Keratinocyte (primary cell): ENCODE measurements at regions not wholly inside any gene's neighbourhood (a gene's known extent, or its start where the extent isn't known, plus 50 kb on each side); places are given as distances from the start of the nearest gene placed in this dataset.

Experiments
- DNase-seq: peaks from one replicate; pipeline ENCODE4 v3.0.0-alpha.2; 2011; ENCODE audit warnings: low read depth, missing footprints, low spot score
- FAIRE-seq: peaks from 2 replicates; lab custom pipeline; 2011; peaks lifted over from hg19 to GRCh38; lab: Jason Lieb, UNC
- H2AFZ ChIP-seq: 2 replicates; pipeline ENCODE4 v1.6.0; 2012; ENCODE audit warnings: low read length, control low read depth, inconsistent platforms; ENCODE audit not compliant: control insufficient read depth
- H3K27ac ChIP-seq: 2 replicates; pipeline ENCODE4 v1.5.1; 2011; ENCODE audit warnings: low read length; ENCODE audit not compliant: control insufficient read depth, insufficient read depth
- H3K27me3 ChIP-seq: 3 replicates; pipeline ENCODE4 v1.6.0; 2011; ENCODE audit warnings: low read length; ENCODE audit not compliant: control insufficient read depth, insufficient read depth; ENCODE audit errors: extremely low read depth
- H3K36me3 ChIP-seq, 2 experiments: 2 replicates in 1 of 2; 3 replicates in 1 of 2; pipeline ENCODE4 v1.5.1; 2011; ENCODE audit warnings: low read length in 2 of 2, mild to moderate bottlenecking in 1 of 2; ENCODE audit not compliant: control insufficient read depth in 2 of 2, insufficient read depth in 2 of 2; ENCODE audit errors: extremely low read depth in 1 of 2
- H3K4me1 ChIP-seq: 3 replicates; pipeline ENCODE4 v1.5.1; 2011; ENCODE audit warnings: low read length; ENCODE audit not compliant: control insufficient read depth, insufficient read depth; ENCODE audit errors: extremely low read depth
- H3K4me2 ChIP-seq: 3 replicates; pipeline ENCODE4 v1.6.0; 2011; ENCODE audit warnings: low read depth, low read length; ENCODE audit not compliant: control insufficient read depth, insufficient read depth; ENCODE audit errors: extremely low read depth
- H3K4me3 ChIP-seq, 3 experiments: fragments of 200-600 bp in 1 of 3; sonication (generic) in 1 of 3; 2 replicates in 2 of 3; 3 replicates in 1 of 3; pipeline ENCODE4 v1.5.1; 2011 to 2016; ENCODE audit warnings: low read length in 3 of 3, mild to moderate bottlenecking in 3 of 3, control low read depth in 2 of 3, inconsistent platforms in 1 of 3, low read depth in 1 of 3, mixed read lengths in 1 of 3, mixed run types in 1 of 3, moderate library complexity in 1 of 3; ENCODE audit not compliant: control insufficient read depth in 2 of 3, insufficient read depth in 2 of 3; ENCODE audit errors: extremely low read depth in 1 of 3
- H3K79me2 ChIP-seq: 2 replicates; pipeline ENCODE4 v1.6.0; 2012; ENCODE audit warnings: low read length; ENCODE audit not compliant: control insufficient read depth, insufficient read depth
- H3K9ac ChIP-seq: 3 replicates; pipeline ENCODE4 v1.6.0; 2011; ENCODE audit warnings: low read length; ENCODE audit not compliant: control insufficient read depth, insufficient read depth; ENCODE audit errors: extremely low read depth
- H3K9me1 ChIP-seq: 3 replicates; pipeline ENCODE4 v1.6.0; 2011; ENCODE audit warnings: low read length; ENCODE audit not compliant: control insufficient read depth, insufficient read depth; ENCODE audit errors: extremely low read depth
- H3K9me3 ChIP-seq: 2 replicates; pipeline ENCODE4 v1.5.1; 2012; ENCODE audit warnings: low read depth, low read length; ENCODE audit not compliant: control insufficient read depth
- H4K20me1 ChIP-seq: 3 replicates; pipeline ENCODE4 v1.6.0; 2011; ENCODE audit warnings: low read length; ENCODE audit not compliant: control insufficient read depth, insufficient read depth; ENCODE audit errors: extremely low read depth
- CTCF ChIP-seq, 3 experiments: IDR thresholded peaks in 1 of 3; conservative IDR thresholded peaks in 1 of 3; optimal IDR thresholded peaks in 1 of 3; 2 replicates in 2 of 3; 3 replicates in 1 of 3; pipeline versions ENCODE3 to v1.5.1; 2011; ENCODE audit warnings: low read length in 3 of 3, mild to moderate bottlenecking in 3 of 3, moderate library complexity in 2 of 3, control low read depth in 1 of 3, inconsistent platforms in 1 of 3; ENCODE audit not compliant: insufficient read depth in 2 of 3; ENCODE audit errors: extremely low read depth in 1 of 3
- EZH2 ChIP-seq: IDR thresholded peaks from one replicate; pipeline ENCODE4 v1.6.1; 2012; ENCODE audit warnings: inconsistent platforms, mild to moderate bottlenecking, low read length, moderate library complexity
- dilution Hi-C: fragments of 300-500 bp; cut with MboI; formaldehyde crosslinking; loops from one replicate; pipeline ENCODE4 v1.7.0; 2020; ENCODE audit warnings: low sequenced_read_pairs; ENCODE audit not compliant: extremely low pct_ligation_motif_present

- Histone ChIP-seq H3K27ac (peak overlapping the region; percentile 48), H3K9me3 (no peaks in the 10 kb centered on the region), H3K36me3 (no peaks in the 10 kb centered on the region), H3K4me1 (peaks cover 4% of the 10 kb centered on the region), H3K79me2 (no peaks in the 10 kb centered on the region), H3K9me1 (no peaks in the 10 kb centered on the region), H4K20me1 (no peaks in the 10 kb centered on the region), H3K4me2 (peak overlapping the region; percentile 7), H3K9ac (no peak overlapping the region), H2AFZ (no peak overlapping the region), H3K4me3 (no peak overlapping the region), H3K27me3 (no peaks in the 10 kb centered on the region)
- no peak for DNase-seq
- TF ChIP-seq CTCF (optimal IDR thresholded peaks at IDR 0.05 in 1 of 3, IDR thresholded peaks at IDR 0.05 in 1 of 3, conservative IDR thresholded peaks at IDR 0.05 in 1 of 3; ENCODE audit: extremely low read depth in 1 of 3, insufficient read depth in 2 of 3, low read length in 3 of 3): no peak
- dilution Hi-C loops: no loop called here
- no peak for FAIRE-seq
Observed at GRCh38 chr3:110814170-110815007, 257.2 kb upstream of the NECTIN3 start.

GRCh38 chr3:110815008-110815583 is 256.5 kb upstream of the NECTIN3 start:
- dilution Hi-C loops: no loop called here
- H3K4me1 ChIP-seq: peaks cover 4% of the 10 kb centered on the region
- no peaks in the 10 kb centered on the region for H4K20me1 ChIP-seq
- H3K9ac ChIP-seq: no peak overlapping the region
- TF ChIP-seq EZH2: no peak
- no peak for TF ChIP-seq CTCF (optimal IDR thresholded peaks at IDR 0.05 in 1 of 3, IDR thresholded peaks at IDR 0.05 in 1 of 3, conservative IDR thresholded peaks at IDR 0.05 in 1 of 3; ENCODE audit: extremely low read depth in 1 of 3, insufficient read depth in 2 of 3, low read length in 3 of 3)
- H3K27me3 ChIP-seq: no peaks in the 10 kb centered on the region
- FAIRE-seq (no peak), DNase-seq (no peak)
- H3K36me3 ChIP-seq: no peaks in the 10 kb centered on the region
- H3K27ac ChIP-seq: no peak overlapping the region
- H3K4me3 ChIP-seq: no peak overlapping the region
- no peaks in the 10 kb centered on the region for H3K9me1 ChIP-seq
- H3K9me3 ChIP-seq: no peaks in the 10 kb centered on the region
- H3K4me2 ChIP-seq: peak overlapping the region; percentile 7
- H3K79me2 ChIP-seq: no peaks in the 10 kb centered on the region
- H2AFZ ChIP-seq: no peak overlapping the region
